ENCODE measurements at regions not wholly inside any gene's neighbourhood (a gene's known extent, or its start where the extent isn't known, plus 50 kb on each side); places are given as distances from the start of the nearest gene placed in this dataset.

DNA sequence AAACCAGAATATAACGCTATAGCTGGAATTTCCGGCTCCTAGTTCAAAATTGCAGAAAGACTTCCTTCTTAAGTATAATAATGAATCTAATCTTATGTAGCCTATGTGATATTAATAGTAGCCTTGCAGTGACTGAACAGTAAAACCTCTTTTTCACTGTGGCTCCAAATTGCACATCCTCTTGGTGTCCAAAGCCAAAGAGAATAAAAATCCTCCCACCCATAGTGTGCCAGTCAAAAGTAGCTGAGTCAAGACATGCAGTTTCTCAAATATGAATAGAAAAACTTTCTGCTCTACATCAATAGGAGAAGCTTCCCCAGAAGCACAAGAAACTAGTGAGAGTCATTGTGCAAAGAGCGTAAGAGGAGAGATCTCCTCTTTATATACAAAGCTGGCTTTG, 76.0 kb upstream of the PICALM start:
- TF ChIP-seq EP300 (IDR thresholded peaks at IDR 0.05) (no peak), POLR2A (IDR thresholded peaks at IDR 0.05) (no peak)
- TF ChIP-seq, protein P1, sequence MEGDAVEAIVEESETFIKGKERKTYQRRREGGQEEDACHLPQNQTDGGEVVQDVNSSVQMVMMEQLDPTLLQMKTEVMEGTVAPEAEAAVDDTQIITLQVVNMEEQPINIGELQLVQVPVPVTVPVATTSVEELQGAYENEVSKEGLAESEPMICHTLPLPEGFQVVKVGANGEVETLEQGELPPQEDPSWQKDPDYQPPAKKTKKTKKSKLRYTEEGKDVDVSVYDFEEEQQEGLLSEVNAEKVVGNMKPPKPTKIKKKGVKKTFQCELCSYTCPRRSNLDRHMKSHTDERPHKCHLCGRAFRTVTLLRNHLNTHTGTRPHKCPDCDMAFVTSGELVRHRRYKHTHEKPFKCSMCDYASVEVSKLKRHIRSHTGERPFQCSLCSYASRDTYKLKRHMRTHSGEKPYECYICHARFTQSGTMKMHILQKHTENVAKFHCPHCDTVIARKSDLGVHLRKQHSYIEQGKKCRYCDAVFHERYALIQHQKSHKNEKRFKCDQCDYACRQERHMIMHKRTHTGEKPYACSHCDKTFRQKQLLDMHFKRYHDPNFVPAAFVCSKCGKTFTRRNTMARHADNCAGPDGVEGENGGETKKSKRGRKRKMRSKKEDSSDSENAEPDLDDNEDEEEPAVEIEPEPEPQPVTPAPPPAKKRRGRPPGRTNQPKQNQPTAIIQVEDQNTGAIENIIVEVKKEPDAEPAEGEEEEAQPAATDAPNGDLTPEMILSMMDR (IDR thresholded peaks at IDR 0.05) = no peak

All from gastroesophageal sphincter (tissue), 3 donors.